HG02870 (cell line): ENCODE measurements at regions not wholly inside any gene's neighbourhood (a gene's known extent, or its start where the extent isn't known, plus 50 kb on each side); places are given as distances from the start of the nearest gene placed in this dataset.
A peak's percentile ranks its signal among the peaks of the same experiment; 100 is the strongest.

Experiments
- ATAC-seq: cut with Tn5 transposase; IDR thresholded peaks from one replicate; pipeline ENCODE4 v1.9.1; 2021; ENCODE audit warnings: mild to moderate bottlenecking, moderate library complexity; ENCODE audit not compliant: unreplicated experiment

GRCh38 chr14:65928995-65929394 lies 516.5 kb downstream of the FUT8 start:
- no peak for ATAC-seq

DNA sequence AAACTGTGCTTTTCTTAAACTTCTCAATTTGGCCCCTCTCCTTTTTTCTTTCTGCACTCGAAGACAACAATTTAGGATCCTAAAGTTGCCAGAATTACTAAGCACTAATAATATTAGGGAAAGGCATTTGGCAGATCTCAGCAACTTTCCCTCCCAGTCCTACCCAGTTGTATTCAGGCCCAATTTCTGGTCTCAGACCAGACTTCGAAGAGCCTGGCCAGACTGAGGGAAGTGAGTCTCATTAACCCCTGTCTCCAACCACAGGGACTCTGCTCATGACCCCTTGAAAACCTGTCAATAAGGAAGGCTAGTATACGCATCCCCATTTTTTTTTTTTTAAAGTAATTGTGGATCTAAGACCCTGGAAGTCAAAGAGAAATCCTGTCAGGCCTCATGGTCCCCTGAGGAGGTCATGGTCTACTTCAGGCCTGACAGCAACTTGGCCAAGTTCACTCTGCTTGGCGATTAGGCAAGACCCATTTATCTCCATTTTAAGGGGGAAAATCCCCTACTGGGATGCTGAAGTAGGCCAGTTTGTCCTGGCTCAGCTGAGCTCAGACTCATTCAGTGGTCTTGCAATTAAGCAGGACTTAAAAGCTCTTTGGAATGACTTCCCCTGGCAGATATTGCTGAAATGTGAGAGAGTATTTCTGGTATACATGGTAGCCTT lies 521.0 kb downstream of the FUT8 start:
- no peak for ATAC-seq

DNA sequence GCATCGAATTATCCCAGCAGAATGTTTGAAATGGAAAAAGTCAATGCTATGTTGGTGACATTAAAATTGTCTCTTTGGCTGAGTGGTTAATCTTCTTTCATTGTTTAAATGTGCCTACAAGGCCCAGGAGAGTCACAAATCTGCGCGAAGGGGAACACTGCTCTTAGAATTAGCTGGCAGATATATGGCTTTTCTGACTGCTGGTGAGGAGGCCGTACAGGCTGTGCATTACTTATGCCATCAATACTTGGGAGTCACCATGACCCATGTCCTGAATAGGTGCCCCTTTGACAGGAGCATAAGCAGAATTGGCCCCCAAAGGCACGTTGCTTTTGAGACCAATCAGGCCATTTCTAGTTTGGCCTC lies 521.5 kb downstream of the FUT8 start:
- ATAC-seq = no peak

GRCh38 chr14:65936342-65936975 lies 523.9 kb downstream of the FUT8 start:
- no peak for ATAC-seq

DNA sequence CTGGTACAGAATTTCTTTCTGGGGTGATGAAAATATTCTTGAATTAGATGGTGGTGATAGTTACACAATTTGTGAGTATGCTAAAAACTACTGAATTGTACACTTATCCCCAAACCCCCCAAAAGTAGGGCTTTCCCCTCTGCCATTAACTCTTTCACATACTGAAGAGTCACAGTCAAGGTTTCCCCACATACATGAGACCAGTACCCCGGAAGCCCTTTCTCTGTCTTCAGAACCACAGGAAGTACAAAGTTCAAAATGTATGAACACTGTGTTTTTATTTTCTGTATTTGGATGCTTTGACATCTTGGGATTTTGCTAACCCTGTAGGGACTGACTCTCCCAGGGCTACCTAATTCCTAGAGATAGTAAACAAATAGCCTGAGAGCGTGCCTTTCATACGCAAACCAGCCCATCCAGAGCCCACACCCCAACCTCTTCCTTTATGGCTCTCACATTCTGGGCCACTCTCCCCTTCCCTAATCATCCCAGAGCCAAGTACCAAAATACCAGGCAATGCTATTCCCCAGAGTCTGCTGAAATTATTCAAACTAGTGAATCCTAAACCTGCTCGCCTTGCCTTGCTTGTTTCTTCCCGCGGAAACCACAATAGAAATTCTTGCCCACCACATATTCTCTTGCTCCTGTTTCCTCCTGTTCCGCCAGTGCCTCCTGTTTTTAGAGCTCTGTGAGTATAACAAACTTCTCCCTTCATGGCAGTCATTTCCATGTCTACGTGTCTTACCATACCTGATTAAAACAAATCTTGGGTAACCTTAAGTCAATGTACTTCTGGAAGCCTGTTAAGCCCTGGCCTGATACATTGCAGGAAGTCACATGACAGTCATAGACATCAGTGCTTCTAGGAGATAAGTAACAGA lies 524.8 kb downstream of the FUT8 start:
- no peak for ATAC-seq

DNA sequence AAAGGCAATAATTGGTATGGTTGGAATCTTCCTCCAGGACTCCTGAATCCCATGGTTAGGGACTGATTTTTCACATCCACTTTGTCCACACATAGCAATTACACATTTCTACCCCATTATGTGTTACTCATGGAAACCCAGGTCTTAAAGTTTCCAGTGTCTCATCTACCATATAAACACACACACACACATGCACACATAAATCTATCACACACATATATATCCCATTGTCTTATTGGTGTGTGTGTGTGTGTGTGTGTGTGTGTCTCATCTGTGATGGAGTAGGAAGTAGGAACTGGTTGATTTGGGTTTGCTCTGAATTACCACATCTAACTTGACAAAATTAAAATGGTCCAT lies 525.4 kb downstream of the FUT8 start:
- no peak for ATAC-seq

DNA sequence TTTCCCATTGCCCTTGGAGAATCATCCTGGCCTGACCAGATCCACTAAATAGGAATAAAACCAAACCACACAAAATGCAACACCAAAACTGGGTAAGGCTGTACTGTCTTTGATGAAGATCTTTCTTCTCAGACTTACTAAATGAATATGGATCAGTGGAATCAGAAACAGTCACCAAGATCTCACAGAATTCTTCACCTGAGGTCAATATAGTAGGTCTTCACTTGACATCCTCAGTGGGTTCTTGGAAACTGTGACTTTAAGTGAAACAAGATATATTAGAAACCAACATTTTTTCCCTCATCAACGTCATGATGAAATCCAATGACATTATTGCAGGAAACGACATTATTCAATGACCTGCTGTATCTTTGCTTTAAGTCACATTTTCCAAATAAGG lies 526.2 kb downstream of the FUT8 start:
- ATAC-seq = no peak

- no peak for ATAC-seq
Measured at GRCh38 chr14:65939184-65939583, 526.7 kb downstream of the FUT8 start.

GRCh38 chr14:65940056-65940735 lies 527.7 kb downstream of the FUT8 start:
- no peak for ATAC-seq

- ATAC-seq = no peak
Measured at GRCh38 chr14:65941091-65941490, 528.6 kb downstream of the FUT8 start.

DNA sequence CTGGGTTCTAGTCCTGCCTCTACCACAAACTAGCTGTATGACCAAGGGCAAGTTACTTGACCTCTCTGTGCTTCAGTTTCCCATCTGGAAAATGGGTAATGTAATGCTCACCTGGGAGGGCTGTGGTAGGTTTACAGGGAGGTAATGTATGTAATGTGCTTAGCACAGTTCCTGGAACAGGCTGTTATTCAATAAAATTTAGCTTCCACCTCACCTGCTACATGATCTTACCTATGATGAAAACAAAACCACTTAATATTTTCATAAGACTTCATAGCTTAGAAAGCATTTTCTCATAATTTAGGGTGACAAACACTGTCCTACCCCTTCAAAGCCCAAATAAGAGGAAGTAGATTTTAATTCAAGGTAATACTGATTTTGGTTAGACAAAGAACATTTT lies 530.6 kb downstream of the FUT8 start:
- no peak for ATAC-seq

- no peak for ATAC-seq
Measured at GRCh38 chr14:65943916-65944410, 531.4 kb downstream of the FUT8 start.

GRCh38 chr14:65945327-65945726 lies 532.8 kb downstream of the FUT8 start:
- ATAC-seq = no peak

- no peak for ATAC-seq
Measured at GRCh38 chr14:65946494-65946893, 534.0 kb downstream of the FUT8 start.

- ATAC-seq = no peak
Measured at GRCh38 chr14:65948302-65948701, 535.8 kb downstream of the FUT8 start.

GRCh38 chr14:65949711-65950516 lies 536.3 kb upstream of the CCDC196 start:
- peak; percentile 76 for ATAC-seq

DNA sequence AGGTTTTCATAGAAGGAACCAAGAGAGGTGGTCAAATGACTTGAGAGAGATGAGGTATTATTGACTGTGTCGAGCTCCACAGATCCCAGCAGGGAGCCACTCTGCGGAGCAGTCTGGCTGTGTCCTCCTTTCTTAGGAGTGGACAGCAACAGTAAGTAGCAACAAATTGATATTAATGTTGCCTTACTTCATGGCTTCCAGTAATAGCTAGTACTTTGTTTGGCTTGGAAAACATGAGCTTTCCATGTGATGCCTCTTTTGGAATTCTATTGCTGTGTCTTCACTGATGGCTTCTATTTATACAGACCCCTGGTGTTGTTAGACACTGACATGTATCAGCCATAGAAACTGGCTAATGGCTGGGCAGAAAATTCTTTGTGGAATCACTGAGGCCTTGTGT lies 531.2 kb upstream of the CCDC196 start:
- ATAC-seq = no peak

DNA sequence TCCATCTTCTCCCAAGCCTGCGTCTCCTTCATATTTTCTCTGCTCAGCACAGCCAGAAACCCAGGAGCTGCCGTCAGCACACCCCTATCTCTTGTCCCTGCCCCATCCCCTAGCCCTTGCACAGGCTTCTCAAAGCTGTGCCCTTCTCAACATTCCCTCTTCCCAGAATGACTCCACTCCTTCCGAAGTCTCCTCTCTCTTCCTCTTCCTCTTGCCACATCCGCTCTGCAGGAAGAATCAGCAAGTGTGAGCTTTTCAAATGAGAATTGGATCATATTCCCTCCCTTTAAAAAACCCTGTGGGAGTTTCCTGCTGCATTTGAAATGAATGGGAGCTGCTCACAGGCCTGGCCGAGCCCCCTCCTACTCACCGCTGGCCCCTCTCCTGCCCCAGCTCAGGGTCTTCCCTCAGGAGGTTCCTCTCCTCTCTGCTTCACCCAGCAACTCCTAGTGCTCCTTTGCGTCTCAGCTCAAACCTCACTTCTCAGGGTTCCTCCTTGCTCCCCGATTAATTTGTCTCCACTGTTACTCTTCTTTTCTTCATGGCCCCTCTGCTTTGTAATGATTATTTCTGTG lies 528.5 kb upstream of the CCDC196 start:
- ATAC-seq = no peak

DNA sequence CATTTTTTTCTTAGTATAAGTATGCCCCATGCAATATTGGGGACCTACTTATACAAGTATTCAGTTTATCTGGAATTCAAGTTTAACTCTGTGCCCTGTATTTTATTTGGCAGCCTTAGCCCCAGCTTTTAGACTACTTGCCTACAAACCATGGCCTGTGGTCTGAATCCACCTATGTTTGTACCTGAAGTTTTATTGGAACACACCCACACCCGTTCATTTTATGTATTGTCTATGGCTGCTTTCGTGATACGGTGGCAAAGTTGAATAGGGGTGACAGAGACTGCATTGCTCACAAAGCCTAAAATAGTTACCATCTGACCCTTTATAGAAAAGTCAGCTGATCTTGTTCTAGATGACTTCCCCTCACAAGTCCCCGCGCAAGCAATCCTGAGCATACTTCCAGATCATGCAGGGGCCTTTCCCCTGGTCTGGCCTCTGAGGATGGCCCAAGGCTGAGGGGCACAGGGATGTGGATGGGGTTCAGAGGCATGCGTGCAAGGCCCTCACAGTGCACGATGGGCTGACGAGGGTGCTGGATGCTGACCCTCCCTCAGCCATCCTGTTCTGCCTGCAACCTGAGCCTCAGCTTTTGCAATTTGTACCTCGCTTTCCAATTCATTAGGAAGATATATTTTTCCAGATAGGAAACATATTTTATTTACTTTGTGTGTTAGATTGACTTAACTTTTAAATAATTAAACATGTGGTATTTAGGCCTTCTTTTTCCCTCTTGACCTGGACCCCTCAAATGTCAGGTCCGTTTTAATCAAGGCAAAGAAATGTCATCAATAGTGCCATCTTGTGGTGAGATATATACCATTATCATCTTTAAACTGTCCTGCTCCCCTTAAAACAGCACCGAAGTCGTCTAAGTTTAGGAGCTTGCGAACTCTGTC lies 527.3 kb upstream of the CCDC196 start:
- ATAC-seq = no peak
